Astrocyte of the cerebellum (primary cell): ENCODE measurements at regions not wholly inside any gene's neighbourhood (a gene's known extent, or its start where the extent isn't known, plus 50 kb on each side); places are given as distances from the start of the nearest gene placed in this dataset.
"Not testable (repeated sequence)": the region's sequence is repeated elsewhere in the genome, so short reads cannot be mapped to it uniquely, and the experiment has no call there.

ENCODE experiments used
- DNase-seq: peaks from one replicate; pipeline ENCODE4 v3.0.0-alpha.2; 2011; ENCODE audit warnings: low read depth
- H3K4me3 ChIP-seq: 2 replicates; pipeline ENCODE4 v1.5.1; 2011; ENCODE audit warnings: mild to moderate bottlenecking, low read depth, low read length, moderate library complexity
- CTCF ChIP-seq: IDR thresholded peaks from 2 replicates; pipeline ENCODE4 v1.5.1; 2012; ENCODE audit warnings: low read length, low read depth, moderate library complexity, mild to moderate bottlenecking; ENCODE audit errors: missing control alignments
- in situ Hi-C: cut with HindIII; loops from 2 replicates; pipeline ENCODE4 v1.10.0; 2017; ENCODE audit warnings: low sequenced_read_pairs

GRCh38 chrX:51182545-51182944 is 150.1 kb upstream of the NUDT10 start:
- H3K4me3 ChIP-seq = no peak overlapping the region
- no peak for TF ChIP-seq CTCF
- in situ Hi-C loops = no loop called here
- DNase-seq = no peak

GRCh38 chrX:51192104-51192503 is 140.5 kb upstream of the NUDT10 start:
- in situ Hi-C loops = no loop called here
- no peak for TF ChIP-seq CTCF
- DNase-seq = no peak
- no peak overlapping the region for H3K4me3 ChIP-seq

- H3K4me3 ChIP-seq = no peak overlapping the region
- no peak for TF ChIP-seq CTCF
- in situ Hi-C loops = no loop called here
- DNase-seq = no peak
Observed at GRCh38 chrX:51215266-51215665, 117.4 kb upstream of the NUDT10 start.

GRCh38 chrX:51215856-51216255 is 116.8 kb upstream of the NUDT10 start:
- TF ChIP-seq CTCF = no peak
- DNase-seq = no peak
- in situ Hi-C loops = no loop called here

GRCh38 chrX:51242212-51242611 is 90.4 kb upstream of the NUDT10 start:
- DNase-seq = no peak
- in situ Hi-C loops = no loop called here
- TF ChIP-seq CTCF = no peak
- H3K4me3 ChIP-seq = no peak overlapping the region

More at GRCh38 chrX:51215856-51216255, 116.8 kb upstream of the NUDT10 start:
- H3K4me3 ChIP-seq = no peak overlapping the region

GRCh38 chrX:51257490-51257889 is 75.1 kb upstream of the NUDT10 start:
- TF ChIP-seq CTCF = no peak
- no peak overlapping the region for H3K4me3 ChIP-seq
- no peak for DNase-seq
- in situ Hi-C loops = no loop called here

GRCh38 chrX:51262271-51262670 is 70.4 kb upstream of the NUDT10 start:
- in situ Hi-C loops, H3K4me3 ChIP-seq, DNase-seq: not testable (repeated sequence)
